HG03025 (cell line): ENCODE measurements at regions not wholly inside any gene's neighbourhood (a gene's known extent, or its start where the extent isn't known, plus 50 kb on each side); places are given as distances from the start of the nearest gene placed in this dataset.

Source experiments
- ATAC-seq: cut with Tn5 transposase; IDR thresholded peaks from one replicate; pipeline ENCODE4 v1.9.1; 2021; ENCODE audit warnings: mild to moderate bottlenecking, moderate library complexity; ENCODE audit not compliant: unreplicated experiment, low FRiP score

GRCh38 chr3:124461126-124461525 lies 269.1 kb upstream of the UMPS start:
- no peak for ATAC-seq

GRCh38 chr3:124461838-124462632 lies 268.2 kb upstream of the UMPS start:
- no peak for ATAC-seq

- ATAC-seq: no peak
These were observed 267.0 kb upstream of the UMPS start for GRCh38 chr3:124463234-124463633.

- no peak for ATAC-seq
These were observed 262.0 kb upstream of the UMPS start for GRCh38 chr3:124467980-124468902.

- no peak for ATAC-seq
These were observed 260.7 kb upstream of the UMPS start for GRCh38 chr3:124469555-124469954.

- ATAC-seq: no peak
These were observed 251.4 kb upstream of the UMPS start for GRCh38 chr3:124478830-124479229.

- ATAC-seq: no peak
These were observed 246.3 kb upstream of the UMPS start for GRCh38 chr3:124483915-124484470.

- ATAC-seq: no peak
These were observed 243.9 kb upstream of the UMPS start for GRCh38 chr3:124486324-124486723.

GRCh38 chr3:124489506-124489905 lies 240.7 kb upstream of the UMPS start:
- no peak for ATAC-seq

GRCh38 chr3:124491098-124491497 lies 239.2 kb upstream of the UMPS start:
- no peak for ATAC-seq

GRCh38 chr3:124491875-124492274 lies 238.4 kb upstream of the UMPS start:
- no peak for ATAC-seq

GRCh38 chr3:124492824-124493223 lies 237.4 kb upstream of the UMPS start:
- ATAC-seq: no peak

- ATAC-seq: no peak
These were observed 234.2 kb upstream of the UMPS start for GRCh38 chr3:124496061-124496460.

- no peak for ATAC-seq
These were observed 232.8 kb upstream of the UMPS start for GRCh38 chr3:124497487-124497886.

GRCh38 chr3:124498891-124499290 lies 231.4 kb upstream of the UMPS start:
- ATAC-seq: no peak

GRCh38 chr3:124504332-124505059 lies 225.8 kb upstream of the UMPS start:
- no peak for ATAC-seq

GRCh38 chr3:124509884-124510283 lies 220.4 kb upstream of the UMPS start:
- ATAC-seq: no peak

GRCh38 chr3:124510290-124510689 lies 220.0 kb upstream of the UMPS start:
- ATAC-seq: no peak

- ATAC-seq: no peak
These were observed 217.2 kb upstream of the UMPS start for GRCh38 chr3:124512881-124513609.

GRCh38 chr3:124513610-124513997 lies 216.6 kb upstream of the UMPS start:
- ATAC-seq: no peak
